ENCODE measurements at regions not wholly inside any gene's neighbourhood (a gene's known extent, or its start where the extent isn't known, plus 50 kb on each side); places are given as distances from the start of the nearest gene placed in this dataset.

DNA sequence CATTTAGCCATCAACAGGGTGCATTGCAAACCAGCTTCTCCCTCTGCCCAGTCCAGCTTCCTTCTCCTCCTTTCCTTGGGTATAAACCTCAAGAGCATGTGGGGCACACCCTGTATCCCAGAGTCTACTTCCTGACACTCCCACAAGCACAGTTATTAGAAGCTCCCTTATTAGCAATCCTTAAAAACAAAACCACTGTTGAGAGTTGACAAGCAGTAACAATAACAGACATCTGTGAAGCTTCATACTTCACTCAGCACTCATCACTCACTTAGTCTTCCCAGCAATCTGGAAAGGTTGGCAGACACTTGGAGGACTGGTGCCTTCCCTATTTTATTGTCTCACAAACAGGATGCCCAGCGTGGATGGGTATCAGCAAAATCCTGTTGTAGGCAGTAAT is 155.5 kb upstream of the PROK2 start:
- TF ChIP-seq, protein P1, sequence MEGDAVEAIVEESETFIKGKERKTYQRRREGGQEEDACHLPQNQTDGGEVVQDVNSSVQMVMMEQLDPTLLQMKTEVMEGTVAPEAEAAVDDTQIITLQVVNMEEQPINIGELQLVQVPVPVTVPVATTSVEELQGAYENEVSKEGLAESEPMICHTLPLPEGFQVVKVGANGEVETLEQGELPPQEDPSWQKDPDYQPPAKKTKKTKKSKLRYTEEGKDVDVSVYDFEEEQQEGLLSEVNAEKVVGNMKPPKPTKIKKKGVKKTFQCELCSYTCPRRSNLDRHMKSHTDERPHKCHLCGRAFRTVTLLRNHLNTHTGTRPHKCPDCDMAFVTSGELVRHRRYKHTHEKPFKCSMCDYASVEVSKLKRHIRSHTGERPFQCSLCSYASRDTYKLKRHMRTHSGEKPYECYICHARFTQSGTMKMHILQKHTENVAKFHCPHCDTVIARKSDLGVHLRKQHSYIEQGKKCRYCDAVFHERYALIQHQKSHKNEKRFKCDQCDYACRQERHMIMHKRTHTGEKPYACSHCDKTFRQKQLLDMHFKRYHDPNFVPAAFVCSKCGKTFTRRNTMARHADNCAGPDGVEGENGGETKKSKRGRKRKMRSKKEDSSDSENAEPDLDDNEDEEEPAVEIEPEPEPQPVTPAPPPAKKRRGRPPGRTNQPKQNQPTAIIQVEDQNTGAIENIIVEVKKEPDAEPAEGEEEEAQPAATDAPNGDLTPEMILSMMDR (IDR thresholded peaks at IDR 0.05) = no peak
- TF ChIP-seq POLR2A (IDR thresholded peaks at IDR 0.05) = no peak
